HK-2 (cell line): ENCODE measurements at regions not wholly inside any gene's neighbourhood (a gene's known extent, or its start where the extent isn't known, plus 50 kb on each side); places are given as distances from the start of the nearest gene placed in this dataset.

ENCODE experiments used
- DNase-seq: peaks from one replicate; pipeline ENCODE4 v3.0.0-alpha.2; 2018; ENCODE audit not compliant: unreplicated experiment

DNA sequence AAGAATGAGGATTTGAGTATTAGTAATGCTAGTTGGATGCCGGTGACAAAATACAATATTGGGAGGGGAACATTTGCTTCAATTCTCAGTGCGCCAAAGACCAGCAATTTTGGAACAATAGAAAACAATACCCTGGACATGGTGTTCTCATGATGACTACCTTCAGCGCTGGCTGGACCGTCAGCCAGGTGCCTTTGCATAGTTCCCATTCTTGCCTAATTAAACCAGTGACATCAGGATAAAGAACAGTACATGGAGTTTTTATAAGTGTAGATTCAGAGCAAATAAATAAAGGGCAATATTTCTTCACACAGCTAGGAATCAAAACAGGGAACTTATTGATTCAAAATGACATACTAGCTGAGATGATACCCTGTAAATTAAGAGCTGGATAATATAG, 404.8 kb upstream of the RORA start:
- no peak for DNase-seq

- no peak for DNase-seq
Measured at GRCh38 chr15:61629269-61629668, 400.2 kb upstream of the RORA start.

- no peak for DNase-seq
Measured at GRCh38 chr15:61624950-61625349, 395.8 kb upstream of the RORA start.

DNA sequence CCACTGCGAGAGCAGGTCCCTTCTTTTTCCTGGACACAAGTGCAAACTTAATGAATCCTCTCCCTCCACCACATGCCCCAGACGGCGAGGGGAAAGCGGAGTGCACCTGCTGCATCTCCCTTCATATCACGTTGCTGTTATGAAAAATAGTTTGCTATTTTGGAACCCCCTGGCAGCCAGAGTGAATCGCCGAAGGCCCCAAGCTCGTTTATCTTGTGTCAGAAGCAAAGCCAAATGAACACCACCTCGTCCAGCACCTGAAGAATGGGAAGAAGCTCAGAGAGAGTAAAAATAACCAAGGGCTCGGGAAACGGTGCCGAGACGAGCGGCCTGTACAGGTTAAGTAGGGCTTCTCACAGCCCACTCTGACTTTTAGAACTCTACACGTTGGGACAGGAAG, 394.6 kb upstream of the RORA start:
- DNase-seq, result no peak

GRCh38 chr15:61621865-61622264, 392.8 kb upstream of the RORA start:
- no peak for DNase-seq

DNA sequence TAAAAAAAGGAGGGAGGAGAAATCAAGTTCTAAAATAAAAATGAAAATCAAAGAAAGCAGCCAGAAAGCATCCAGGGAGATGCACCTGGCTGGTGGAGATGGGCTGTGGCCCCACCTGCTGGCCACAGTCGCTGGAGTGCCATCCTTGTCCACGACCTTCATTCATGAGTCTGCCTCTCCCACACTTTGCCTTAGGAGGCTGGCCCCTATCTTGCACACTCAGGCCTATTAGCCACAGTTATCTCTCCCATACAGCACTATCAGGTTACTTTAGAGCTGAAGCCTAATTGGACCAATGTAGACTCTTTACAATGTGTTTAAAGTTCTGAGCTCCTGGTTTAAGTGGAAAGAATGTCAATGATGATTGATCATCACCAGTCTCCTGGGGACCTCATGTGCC, 392.0 kb upstream of the RORA start:
- DNase-seq, result peak; percentile 7

- no peak for DNase-seq
Measured at GRCh38 chr15:61620151-61620550, 391.0 kb upstream of the RORA start.

- DNase-seq, result no peak
Measured at GRCh38 chr15:61613729-61614128, 384.6 kb upstream of the RORA start.

DNA sequence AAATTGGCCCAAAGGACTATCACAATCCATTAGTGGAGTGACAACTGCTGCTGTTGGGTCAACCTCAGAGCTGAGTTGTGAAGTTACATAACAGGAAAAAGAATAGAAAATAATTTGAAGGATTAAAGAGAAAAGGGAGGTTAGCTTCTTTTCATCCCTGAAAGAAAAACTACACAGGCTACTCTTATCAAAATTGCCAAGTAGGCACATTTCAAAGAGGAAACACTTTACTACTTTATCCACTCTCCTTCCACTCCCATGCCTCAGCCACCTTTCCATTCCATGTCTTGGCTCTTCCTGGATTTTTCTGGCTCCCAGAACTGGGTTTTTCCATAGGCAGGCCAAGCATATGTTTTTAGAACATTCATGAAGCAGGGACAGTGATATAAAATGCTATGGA, 384.0 kb upstream of the RORA start:
- no peak for DNase-seq

DNA sequence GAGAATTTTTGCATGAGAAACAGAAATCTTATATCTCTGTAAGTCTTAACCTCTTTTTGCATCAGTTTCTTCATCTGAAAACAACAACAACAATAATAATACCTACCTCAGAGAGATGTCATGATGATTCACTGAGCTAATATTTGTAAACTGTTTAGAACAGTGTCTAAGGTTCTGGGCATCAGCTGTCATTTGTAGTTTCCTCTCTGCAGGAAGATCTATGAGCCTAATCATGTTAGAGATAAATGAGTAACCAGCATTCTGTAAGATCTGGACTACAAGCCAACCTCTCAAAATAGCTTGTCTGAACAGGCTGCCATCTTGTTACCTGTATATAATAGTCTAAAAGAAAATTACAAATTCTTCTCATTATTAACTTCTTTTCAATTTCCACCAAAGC, 383.0 kb upstream of the RORA start:
- no peak for DNase-seq

GRCh38 chr15:61605343-61605742, 376.2 kb upstream of the RORA start:
- no peak for DNase-seq

GRCh38 chr15:61598655-61599054, 369.6 kb upstream of the RORA start:
- DNase-seq, result no peak

DNA sequence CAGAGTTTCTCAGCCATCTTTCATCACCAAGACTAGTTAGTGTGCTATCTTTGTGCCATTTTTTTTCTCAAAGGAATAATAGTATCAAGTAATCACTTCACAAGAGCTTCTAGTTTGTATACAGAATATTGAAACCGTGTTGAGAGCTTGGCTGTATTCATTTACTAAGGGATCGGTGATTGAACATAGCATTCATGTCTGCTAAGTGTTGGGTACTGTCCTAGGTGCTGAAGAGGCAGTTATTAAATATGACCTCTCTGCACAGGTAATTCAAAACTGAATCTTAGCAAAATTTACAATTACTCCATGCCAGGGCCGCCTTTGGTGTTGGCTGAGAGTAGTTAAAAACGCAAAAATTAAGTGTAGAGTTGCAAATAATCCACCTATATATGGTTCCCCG, 355.3 kb upstream of the RORA start:
- DNase-seq, result no peak

GRCh38 chr15:61582092-61582491, 353.0 kb upstream of the RORA start:
- no peak for DNase-seq

DNA sequence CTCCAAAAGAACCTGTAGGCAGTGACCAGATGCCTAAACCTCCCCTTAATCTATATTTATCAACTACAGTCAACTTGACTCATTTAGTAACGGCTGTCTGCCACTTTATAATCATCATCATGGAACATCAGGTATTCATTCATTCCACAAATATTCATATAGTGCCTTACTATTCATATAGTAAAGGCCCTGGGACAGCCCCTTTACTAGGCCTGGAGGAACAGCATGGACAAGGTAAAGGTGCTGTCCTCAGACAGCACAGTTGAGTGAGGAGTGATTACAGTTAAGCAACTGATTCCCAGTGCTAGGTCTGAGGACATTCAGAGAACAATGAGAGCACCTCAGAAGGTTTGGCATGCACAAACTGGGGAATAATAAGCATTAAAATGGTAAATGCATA, 346.5 kb upstream of the RORA start:
- DNase-seq, result no peak

DNA sequence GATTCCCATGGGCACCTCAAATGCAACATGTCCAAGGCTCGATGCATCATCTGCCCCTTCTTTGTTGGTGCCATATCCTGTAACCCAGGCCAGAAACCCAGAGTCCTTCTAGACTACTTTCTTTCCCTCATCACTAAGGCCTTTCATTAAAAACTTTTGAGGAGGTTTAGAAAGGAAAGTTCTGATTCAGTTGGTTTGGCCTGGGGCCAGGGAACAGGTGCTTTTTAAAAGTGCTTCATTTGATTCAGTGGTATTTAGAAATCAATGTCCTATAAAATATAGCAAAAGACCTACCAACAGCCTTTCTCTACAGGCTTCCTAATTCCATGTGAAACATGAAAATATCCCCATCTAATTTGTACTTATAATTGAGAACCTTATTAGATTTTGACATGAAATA, 341.9 kb upstream of the RORA start:
- DNase-seq, result no peak

DNA sequence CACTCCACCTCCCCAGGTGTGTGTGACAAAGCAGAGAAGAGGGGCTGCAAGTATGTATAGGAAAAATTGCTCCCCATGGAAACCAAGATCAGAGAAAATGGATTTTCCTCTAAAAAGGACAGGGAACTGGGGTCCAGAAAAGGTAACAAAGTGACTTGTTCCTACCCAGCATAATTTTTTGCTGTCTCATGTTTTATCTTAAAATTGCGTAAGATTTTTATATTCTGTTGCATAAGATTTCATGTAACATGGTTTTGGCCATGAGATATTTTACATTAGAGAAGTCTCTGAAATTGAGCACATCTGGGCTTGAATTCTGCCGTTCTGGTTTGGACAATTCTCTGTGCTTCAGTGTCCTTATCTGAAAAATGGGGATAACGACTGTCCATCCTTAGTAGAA, 335.7 kb upstream of the RORA start:
- no peak for DNase-seq

GRCh38 chr15:61558172-61559136, 329.4 kb upstream of the RORA start:
- DNase-seq, result no peak

GRCh38 chr15:61556037-61556648, 327.0 kb upstream of the RORA start:
- peak; percentile 3 for DNase-seq

DNA sequence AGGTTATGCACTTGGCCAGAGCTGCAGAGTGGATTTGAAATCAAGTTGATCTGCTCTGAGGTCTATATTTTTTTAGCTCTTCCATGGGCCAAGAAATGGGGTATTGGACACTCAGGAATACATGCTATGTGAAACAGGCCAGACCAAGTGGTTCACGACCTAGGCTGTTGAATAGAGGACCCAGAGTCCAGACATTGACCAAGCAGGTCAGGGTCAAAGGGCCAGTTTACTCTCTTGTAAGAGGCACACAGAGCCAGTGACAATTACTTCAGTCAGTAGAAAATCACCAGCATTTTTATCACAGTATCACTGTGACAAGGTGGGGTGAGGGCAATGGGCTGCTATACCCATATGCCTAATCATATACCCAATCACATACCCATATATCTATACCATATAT, 320.6 kb upstream of the RORA start:
- DNase-seq, result no peak

GRCh38 chr15:61545763-61546162, 316.7 kb upstream of the RORA start:
- no peak for DNase-seq

DNA sequence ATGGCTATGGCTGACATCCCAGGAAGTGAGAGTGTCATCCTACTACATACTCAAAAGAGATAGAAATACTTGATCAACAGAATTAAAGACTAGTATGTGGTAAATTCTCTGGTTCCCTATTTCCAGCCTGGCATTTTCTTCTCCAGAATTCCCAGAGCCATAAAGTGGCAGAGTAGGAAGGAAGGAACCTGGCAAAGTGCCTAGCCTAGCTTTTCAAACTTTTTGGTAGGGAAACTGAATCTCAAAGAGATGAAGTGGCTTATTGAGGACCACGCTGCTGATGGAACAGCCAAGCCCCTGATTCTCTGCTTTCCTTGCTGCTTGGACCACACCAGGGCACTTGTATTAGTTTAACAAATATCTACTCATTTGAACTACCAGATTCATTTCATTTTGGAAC, 312.4 kb upstream of the RORA start:
- no peak for DNase-seq

- DNase-seq, result no peak
Measured at GRCh38 chr15:61537337-61537736, 308.2 kb upstream of the RORA start.
